IMR-90 (cell line): ENCODE measurements at regions not wholly inside any gene's neighbourhood (a gene's known extent, or its start where the extent isn't known, plus 50 kb on each side); places are given as distances from the start of the nearest gene placed in this dataset.

Experiments
- ATAC-seq: fragments of 200-7000 bp; cut with Tn5 transposase; 2 replicates; pipeline ENCODE4 v1.9.1; 2020; ENCODE audit warnings: low read depth, mild to moderate bottlenecking, moderate library complexity
- BruUV-seq: library from RNA; stranded (reverse); fragments of 400-500 nt; replicated peaks from 2 replicates; lab custom pipeline; 2021; lab: Mats Ljungman, UMichigan
- CTCF ChIA-PET: fragments of 300-600 bp; formaldehyde crosslinking; extraction: SDS; loops from one replicate; lab custom pipeline; 2021; ENCODE audit warnings: antibody characterized with exemption; lab: Yijun Ruan, JAX
- POLR2A ChIA-PET: fragments of 300-600 bp; sonication (Branson Sonifier 250); formaldehyde crosslinking; loops from one replicate; lab custom pipeline; 2022; ENCODE audit warnings: antibody characterized with exemption; ENCODE audit not compliant: unreplicated experiment; lab: Charles Lee
- DNase-seq: peaks from one replicate; pipeline ENCODE4 v3.0.0; 2013
- H2AFZ ChIP-seq: replicated peaks from 2 replicates; pipeline ENCODE3; 2013; ENCODE audit warnings: low read length, mild to moderate bottlenecking; ENCODE audit not compliant: poor library complexity
- H2AK5ac ChIP-seq: 2 replicates; pipeline ENCODE4 v1.6.1; 2013; ENCODE audit warnings: low read depth, low read length, inconsistent platforms
- H2AK9ac ChIP-seq: replicated peaks from 2 replicates; pipeline ENCODE3; 2013; ENCODE audit warnings: mild to moderate bottlenecking, low read depth, low read length, moderate library complexity; ENCODE audit not compliant: poor library complexity
- H2BK120ac ChIP-seq: 2 replicates; pipeline ENCODE4 v1.6.1; 2013; ENCODE audit warnings: low read depth, low read length, inconsistent platforms
- H2BK15ac ChIP-seq: 3 replicates; pipeline ENCODE4 v1.6.1; 2013; ENCODE audit warnings: low read depth, low read length, inconsistent platforms
- H2BK20ac ChIP-seq: 2 replicates; pipeline ENCODE4 v1.6.1; 2013; ENCODE audit warnings: low read depth, mild to moderate bottlenecking, inconsistent platforms, low read length, moderate library complexity
- H2BK5ac ChIP-seq: 2 replicates; pipeline ENCODE4 v1.6.1; 2013; ENCODE audit warnings: mild to moderate bottlenecking, low read depth, low read length, inconsistent platforms; ENCODE audit not compliant: poor library complexity, severe bottlenecking
- H3K14ac ChIP-seq: replicated peaks from 2 replicates; pipeline ENCODE4 v1.6.1; 2013; ENCODE audit warnings: low read depth, low read length, inconsistent platforms
- H3K18ac ChIP-seq: 2 replicates; pipeline ENCODE4 v1.6.1; 2013; ENCODE audit warnings: low read depth, low read length, control low read depth
- H3K23ac ChIP-seq: 2 replicates; pipeline ENCODE4 v1.6.1; 2013; ENCODE audit warnings: low read depth, low read length, inconsistent platforms
- H3K27ac ChIP-seq: 2 replicates; pipeline ENCODE4 v1.5.1; 2013; ENCODE audit warnings: mild to moderate bottlenecking, control low read depth, low read length; ENCODE audit not compliant: insufficient read depth
- H3K27me3 ChIP-seq: 2 replicates; pipeline ENCODE4 v1.6.1; 2013; ENCODE audit warnings: low read length; ENCODE audit not compliant: control insufficient read depth, insufficient read depth
- H3K36me3 ChIP-seq: 2 replicates; pipeline ENCODE4 v1.6.1; 2013; ENCODE audit warnings: low read length, mixed read lengths; ENCODE audit not compliant: control insufficient read depth, insufficient read depth
- H3K4ac ChIP-seq: 2 replicates; pipeline ENCODE4 v1.6.1; 2013; ENCODE audit warnings: low read depth, low read length, inconsistent platforms
- H3K4me1 ChIP-seq: 2 replicates; pipeline ENCODE4 v1.6.1; 2013; ENCODE audit warnings: low read length, mixed read lengths; ENCODE audit not compliant: control insufficient read depth, insufficient read depth
- H3K4me2 ChIP-seq: 2 replicates; pipeline ENCODE4 v1.6.1; 2013; ENCODE audit warnings: low read depth, mild to moderate bottlenecking, control low read depth, low read length, moderate library complexity
- H3K4me3 ChIP-seq: 2 replicates; pipeline ENCODE4 v1.5.1; 2013; ENCODE audit warnings: low read depth, mild to moderate bottlenecking, control low read depth, low read length, moderate library complexity; ENCODE audit not compliant: insufficient read depth
- H3K56ac ChIP-seq: 2 replicates; pipeline ENCODE4 v1.6.1; 2013; ENCODE audit warnings: low read length, inconsistent platforms; ENCODE audit not compliant: insufficient read depth; ENCODE audit errors: extremely low read depth
- H3K79me1 ChIP-seq, 2 experiments: 2 replicates each; pipeline ENCODE4 v1.6.1; 2013; ENCODE audit warnings: low read length in 2 of 2, inconsistent platforms in 1 of 2, low read depth in 1 of 2
- H3K9ac ChIP-seq: 2 replicates; pipeline ENCODE4 v1.6.1; 2013; ENCODE audit warnings: low read depth, low read length, control low read depth
- H3K9me1 ChIP-seq: 2 replicates; pipeline ENCODE4 v1.6.1; 2013; ENCODE audit warnings: low read length, inconsistent platforms; ENCODE audit not compliant: insufficient read depth
- H3K9me3 ChIP-seq: 2 replicates; pipeline ENCODE4 v1.6.1; 2013; ENCODE audit warnings: low read length; ENCODE audit not compliant: control insufficient read depth, insufficient read depth
- H4K20me1 ChIP-seq: 2 replicates; pipeline ENCODE4 v1.6.1; 2013; ENCODE audit warnings: low read length, inconsistent platforms; ENCODE audit not compliant: insufficient read depth
- H4K5ac ChIP-seq: 2 replicates; pipeline ENCODE4 v1.6.1; 2013; ENCODE audit warnings: mild to moderate bottlenecking, low read depth, low read length, control low read depth
- H4K8ac ChIP-seq, 2 experiments: 2 replicates each; pipeline ENCODE4 v1.6.1; 2013; ENCODE audit warnings: low read depth in 2 of 2, low read length in 2 of 2, control low read depth in 1 of 2, inconsistent platforms in 1 of 2
- H4K91ac ChIP-seq: 2 replicates; pipeline ENCODE4 v1.6.1; 2013; ENCODE audit warnings: low read depth, low read length, inconsistent platforms; ENCODE audit not compliant: insufficient read depth
- BHLHE40 ChIP-seq: fragments of 150-350 bp; IDR thresholded peaks from 2 replicates; pipeline ENCODE4 v1.6.1; 2016; ENCODE audit warnings: mild to moderate bottlenecking, low read depth, low read length
- CHD1 ChIP-seq: IDR thresholded peaks from 2 replicates; pipeline ENCODE4 v1.6.1; 2012; ENCODE audit warnings: low read depth, low read length, improper control_type of control experiment
- FOS ChIP-seq: fragments of 150-350 bp; IDR thresholded peaks from 2 replicates; pipeline ENCODE4 v1.6.1; 2016; ENCODE audit warnings: low read depth, low read length
- MAFK ChIP-seq: IDR thresholded peaks from 2 replicates; pipeline ENCODE4 v1.6.1; 2012; ENCODE audit warnings: low read depth, low read length, improper control_type of control experiment
- MAZ ChIP-seq: IDR thresholded peaks from 2 replicates; pipeline ENCODE4 v1.6.1; 2012; ENCODE audit warnings: low read depth, mild to moderate bottlenecking, low read length, improper control_type of control experiment, moderate library complexity, borderline replicate concordance
- MXI1 ChIP-seq: IDR thresholded peaks from 2 replicates; pipeline ENCODE4 v1.6.1; 2012; ENCODE audit warnings: low read depth, mild to moderate bottlenecking, low read length, moderate library complexity, borderline replicate concordance
- POLR2A ChIP-seq: IDR thresholded peaks from 2 replicates; pipeline ENCODE4 v1.6.1; 2012; ENCODE audit warnings: mild to moderate bottlenecking, low read depth, low read length
- RAD21 ChIP-seq: IDR thresholded peaks from 2 replicates; pipeline ENCODE4 v1.6.1; 2012; ENCODE audit warnings: low read length, improper control_type of control experiment
- RFX5 ChIP-seq: IDR thresholded peaks from 2 replicates; pipeline ENCODE4 v1.8.0; 2012; ENCODE audit warnings: low read depth, mild to moderate bottlenecking, low read length, moderate library complexity
- SMC3 ChIP-seq: fragments of 150-350 bp; IDR thresholded peaks from 2 replicates; pipeline ENCODE4 v1.6.1; 2016; ENCODE audit warnings: low read depth, mild to moderate bottlenecking, antibody characterized with exemption, low read length, moderate library complexity
- USF2 ChIP-seq: fragments of 150-350 bp; IDR thresholded peaks from 2 replicates; pipeline ENCODE4 v1.6.1; 2017; ENCODE audit warnings: mild to moderate bottlenecking, antibody characterized with exemption, low read length, low read depth
- WGBS, 2 experiments: methylation state at CpG; one replicate each; pipeline versions ENCODE4 v1.1.5 to v1.1.7; 2013; ENCODE audit warnings: missing lambda C conversion rate in 2 of 2; ENCODE audit not compliant: insufficient read length in 1 of 2; ENCODE audit errors: extremely low coverage in 2 of 2; 5-methylcytosine and 5-hydroxymethylcytosine counted together
- dilution Hi-C: fragments of 300-500 bp; cut with HindIII; formaldehyde crosslinking; loops from one replicate; pipeline ENCODE4 v1.14.3; 2018; ENCODE audit warnings: low sequenced_read_pairs; ENCODE audit not compliant: unreplicated experiment
- in situ Hi-C: fragments of 300-500 bp; cut with MboI; formaldehyde crosslinking; loops from 3 replicates; pipeline ENCODE4 v1.14.3; 2019; ENCODE audit warnings: low sequenced_read_pairs, inconsistent platforms, mixed read lengths
- intact Hi-C: fragments of 100-400 bp; cut with micrococcal nuclease; formaldehyde crosslinking; loops from 2 replicates; pipeline ENCODE4 v1.10.0; 2022

GRCh38 chr11:115930291-115930690 lies 426.1 kb upstream of the CADM1 start:
- no peak overlapping the region for H3K27ac ChIP-seq
- no peaks in the 10 kb centered on the region for H3K36me3 ChIP-seq
- H4K20me1 ChIP-seq: no peaks in the 10 kb centered on the region
- dilution Hi-C loops (no loop called here), in situ Hi-C loops (no loop called here), intact Hi-C loops (no loop called here)
- no peak overlapping the region for H3K4me2 ChIP-seq
- no peak overlapping the region for H2BK120ac ChIP-seq
- no peaks in the 10 kb centered on the region for H3K9me1 ChIP-seq
- no peak overlapping the region for H3K23ac ChIP-seq
- no peak overlapping the region for H4K8ac ChIP-seq
- POLR2A ChIA-PET: no interaction called here
- TF ChIP-seq CHD1 (no peak), MAZ (no peak), FOS (no peak), MXI1 (no peak), SMC3 (no peak), RAD21 (no peak), MAFK (no peak), RFX5 (no peak), POLR2A (no peak), USF2 (no peak), BHLHE40 (no peak)
- CTCF ChIA-PET: no interaction called here
- H3K4me3 ChIP-seq: no peak overlapping the region
- no TSS peak for BruUV-seq
- no peak overlapping the region for H3K4ac ChIP-seq
- H3K79me1 ChIP-seq: no peaks in the 10 kb centered on the region
- no peak overlapping the region for H2BK20ac ChIP-seq
- ATAC-seq (no peak), DNase-seq (no peak)
- no peak overlapping the region for H4K91ac ChIP-seq
- no peak overlapping the region for H3K18ac ChIP-seq
- H3K4me1 ChIP-seq: no peaks in the 10 kb centered on the region; the same call in 1 of the 2 replicates
- H3K9ac ChIP-seq: no peak overlapping the region
- peaks cover 7% of the 10 kb centered on the region; the same call in 1 of the 2 replicates for H3K27me3 ChIP-seq
- H3K14ac ChIP-seq: no peak overlapping the region
- no peak overlapping the region for H2AK9ac ChIP-seq
- H2AFZ ChIP-seq: no peak overlapping the region
- no CpG with 5 or more reads among the region's 2 CpGs for WGBS, 2 experiments
- H2AK5ac ChIP-seq: no peak overlapping the region
- no peak overlapping the region for H4K5ac ChIP-seq
- H3K9me3 ChIP-seq: peaks cover 2% of the 10 kb centered on the region; the same call in 1 of the 2 replicates
- no peak overlapping the region for H2BK5ac ChIP-seq
- no peak overlapping the region for H2BK15ac ChIP-seq
- no peak overlapping the region for H3K56ac ChIP-seq
